DMS114 treated with DMSO at 0.1 percent for 48 hours (cell line): ENCODE measurements at regions not wholly inside any gene's neighbourhood (a gene's known extent, or its start where the extent isn't known, plus 50 kb on each side); places are given as distances from the start of the nearest gene placed in this dataset.
"Not testable (repeated sequence)": the region's sequence is repeated elsewhere in the genome, so short reads cannot be mapped to it uniquely, and the experiment has no call there.

Source experiments
- DNase-seq: peaks from one replicate; lab custom pipeline; 2025; ENCODE audit not compliant: unreplicated experiment; lab: John Stamatoyannopoulos, UW

GRCh38 chr1:102365071-102365470, 368.3 kb upstream of the OLFM3 start:
- no peak for DNase-seq

GRCh38 chr1:102336602-102337001, 339.9 kb upstream of the OLFM3 start:
- no peak for DNase-seq

GRCh38 chr1:102318104-102318806, 321.5 kb upstream of the OLFM3 start:
- DNase-seq: no peak

- no peak for DNase-seq
Observed at GRCh38 chr1:102315096-102315495, 318.4 kb upstream of the OLFM3 start.

GRCh38 chr1:102296116-102296515, 299.4 kb upstream of the OLFM3 start:
- no peak for DNase-seq

- DNase-seq: no peak
Observed at GRCh38 chr1:102282955-102283354, 286.2 kb upstream of the OLFM3 start.

- DNase-seq: no peak
Observed at GRCh38 chr1:102262994-102263393, 266.3 kb upstream of the OLFM3 start.

- DNase-seq: no peak
Observed at GRCh38 chr1:102252731-102253505, 256.2 kb upstream of the OLFM3 start.

GRCh38 chr1:102241431-102242338, 245.0 kb upstream of the OLFM3 start:
- no peak for DNase-seq

- no peak for DNase-seq
Observed at GRCh38 chr1:102239247-102239646, 242.5 kb upstream of the OLFM3 start.

GRCh38 chr1:102234753-102235359, 238.1 kb upstream of the OLFM3 start:
- DNase-seq: no peak

- no peak for DNase-seq
Observed at GRCh38 chr1:102219463-102219862, 222.7 kb upstream of the OLFM3 start.

GRCh38 chr1:102210891-102211290, 214.2 kb upstream of the OLFM3 start:
- DNase-seq: not testable (repeated sequence)

- peak; percentile 50 for DNase-seq
Observed at GRCh38 chr1:102191723-102192122, 195.0 kb upstream of the OLFM3 start.

- no peak for DNase-seq
Observed at GRCh38 chr1:102190429-102190828, 193.7 kb upstream of the OLFM3 start.

GRCh38 chr1:102186536-102186935, 189.8 kb upstream of the OLFM3 start:
- DNase-seq: no peak

GRCh38 chr1:102185260-102185659, 188.5 kb upstream of the OLFM3 start:
- no peak for DNase-seq

- DNase-seq: no peak
Observed at GRCh38 chr1:102184477-102184876, 187.8 kb upstream of the OLFM3 start.

GRCh38 chr1:102183711-102184110, 187.0 kb upstream of the OLFM3 start:
- DNase-seq: no peak

- no peak for DNase-seq
Observed at GRCh38 chr1:102182603-102183260, 186.0 kb upstream of the OLFM3 start.

- no peak for DNase-seq
Observed at GRCh38 chr1:102181341-102181740, 184.6 kb upstream of the OLFM3 start.
